Adrenal gland (tissue), 9 donors: ENCODE measurements at regions not wholly inside any gene's neighbourhood (a gene's known extent, or its start where the extent isn't known, plus 50 kb on each side); places are given as distances from the start of the nearest gene placed in this dataset.

Experiments
- DNase-seq, 7 donors: peaks; one replicate each; pipeline ENCODE4 v3.0.0-alpha.2; 2019 to 2020
- H3K27ac ChIP-seq, 5 donors: fragments of 200-600 bp; sonication (generic) in 4 of 5; 1 replicate in 3 of 5; 2 replicates in 2 of 5; pipeline versions ENCODE4 v1.5.1 to v1.8.0; 2016 to 2020; ENCODE audit warnings: mild to moderate bottlenecking in 1 of 5
- H3K27me3 ChIP-seq: fragments of 200-600 bp; 2 replicates; pipeline ENCODE4 v1.8.0; 2021
- H3K36me3 ChIP-seq, 2 donors: fragments of 200-600 bp; replicated peaks in 1 of 2; 1 replicate in 1 of 2; 2 replicates in 1 of 2; pipeline versions ENCODE4 v1.5.1 to v1.8.0; 2018 to 2022
- H3K4me1 ChIP-seq, 2 donors: fragments of 200-600 bp; replicated peaks in 1 of 2; 1 replicate in 1 of 2; 2 replicates in 1 of 2; pipeline versions ENCODE4 v1.5.1 to v1.8.0; 2018 to 2021
- H3K4me3 ChIP-seq, 4 donors: fragments of 200-600 bp; sonication (generic) in 3 of 4; one replicate each; pipeline ENCODE4 v1.5.1; 2016 to 2018
- H3K9me3 ChIP-seq, 3 donors: fragments of 200-600 bp; sonication (generic) in 1 of 3; replicated peaks in 1 of 3; 1 replicate in 2 of 3; 2 replicates in 1 of 3; pipeline versions ENCODE4 v1.5.1 to v1.8.0; 2016 to 2021
- CTCF ChIP-seq, 6 experiments: fragments of 450-650 bp in 4 of 6; fragments of 200-600 bp in 2 of 6; sonication (generic) in 1 of 6; IDR thresholded peaks; 1 replicate in 5 of 6; 2 replicates in 1 of 6; pipeline versions ENCODE4 v1.5.1 to v1.8.0; 2016 to 2021; ENCODE audit warnings: antibody characterized with exemption in 6 of 6, mild to moderate bottlenecking in 2 of 6, moderate library complexity in 1 of 6
- POLR2A ChIP-seq, 2 donors: fragments of 450-650 bp; IDR thresholded peaks; one replicate each; pipeline ENCODE4 v1.6.1; 2017; ENCODE audit warnings: antibody characterized with exemption in 2 of 2, mild to moderate bottlenecking in 2 of 2, moderate library complexity in 1 of 2
- WGBS, 4 donors: extraction: QIAGEN DNeasy Blood & Tissue Kit in 2 of 4; methylation state at CpG; one replicate each; pipeline versions ENCODE4 v1.1.5 to v1.1.7; 2013 to 2017; 5-methylcytosine and 5-hydroxymethylcytosine counted together
- intact Hi-C, 2 donors: fragments of 100-400 bp; cut with DNase I; formaldehyde crosslinking; loops; one replicate each; pipeline versions ENCODE4 v1.14.1 to v1.15.0; 2022 to 2023
- donor health status: healthy with polysubstance abuse.
- donor health status: Bipolar disorder and iron deficiency.
- donor health status: DM: yes; HTN: yes; CAD: no.
- donor health status: DM: no; HTN: no; CAD: no.
- donor health status: DM: no; HTN: no; CAD: no.

GRCh38 chr2:59302683-59303082 lies 1061.6 kb upstream of the FANCL start:
- no peaks in the 10 kb centered on the region for H3K27me3 ChIP-seq
- H3K4me1 ChIP-seq = no peaks in the 10 kb centered on the region
- no peak overlapping the region for H3K4me3 ChIP-seq
- H3K36me3 ChIP-seq = no peaks in the 10 kb centered on the region
- intact Hi-C loops = loop anchor here in 1 of 2 donors (5.0 kb wide), 1 partner anchor 1250 kb away; the partner anchor contains the start of gene BCL11A
- no peak for DNase-seq
- no peak overlapping the region for H3K27ac ChIP-seq
- TF ChIP-seq POLR2A (IDR thresholded peaks at IDR 0.05) (no peak), CTCF (IDR thresholded peaks at IDR 0.05) (no peak)
- no peaks in the 10 kb centered on the region for H3K9me3 ChIP-seq
- 89 to 96% (median 91%) methylated on average over 3 of the region's 3 CpGs for WGBS, 4 donors

GRCh38 chr2:59301466-59302402 lies 1060.6 kb upstream of the FANCL start:
- Histone ChIP-seq H3K9me3 (no peaks in the 10 kb centered on the region), H3K27me3 (no peaks in the 10 kb centered on the region), H3K27ac (no peak overlapping the region), H3K4me3 (no peak overlapping the region), H3K4me1 (no peaks in the 10 kb centered on the region), H3K36me3 (no peaks in the 10 kb centered on the region)
- intact Hi-C loops = loop anchor here in 1 of 2 donors (5.0 kb wide), 1 partner anchor 1251 kb away; the partner anchor contains the start of gene BCL11A
- WGBS, 4 donors = 50 to 53% (median 51%) methylated on average over 14 of the region's 14 CpGs
- TF ChIP-seq CTCF (IDR thresholded peaks at IDR 0.05) (peak; percentile 44 to 73 (median 66)), POLR2A (IDR thresholded peaks at IDR 0.05) (no peak)
- peak; percentile 42 to 74 (median 55) for DNase-seq

- H3K9me3 ChIP-seq = no peaks in the 10 kb centered on the region
- 78 to 93% (median 82%) methylated on average over 2 of the region's 2 CpGs for WGBS, 4 donors
- no peak overlapping the region for H3K4me3 ChIP-seq
- no peak for DNase-seq
- intact Hi-C loops = no loop called here
- no peaks in the 10 kb centered on the region for H3K4me1 ChIP-seq
- no peak overlapping the region for H3K27ac ChIP-seq
- no peaks in the 10 kb centered on the region for H3K27me3 ChIP-seq
- TF ChIP-seq POLR2A (IDR thresholded peaks at IDR 0.05) (no peak), CTCF (IDR thresholded peaks at IDR 0.05) (no peak)
- H3K36me3 ChIP-seq = no peaks in the 10 kb centered on the region
Observed at GRCh38 chr2:59297816-59298215, 1056.7 kb upstream of the FANCL start.

- Histone ChIP-seq H3K27me3 (no peaks in the 10 kb centered on the region), H3K4me1 (no peaks in the 10 kb centered on the region), H3K36me3 (no peaks in the 10 kb centered on the region), H3K4me3 (no peak overlapping the region), H3K9me3 (no peaks in the 10 kb centered on the region), H3K27ac (no peak overlapping the region)
- TF ChIP-seq CTCF (IDR thresholded peaks at IDR 0.05) (no peak), POLR2A (IDR thresholded peaks at IDR 0.05) (no peak)
- WGBS, 4 donors = 33 to 53% (median 46%) methylated on average over 2 of the region's 2 CpGs
- peak in 5 of 7 donors; percentile 27 to 54 (median 39) for DNase-seq
- intact Hi-C loops = no loop called here
Observed at GRCh38 chr2:59296279-59296678, 1055.2 kb upstream of the FANCL start.
